Colonic mucosa (tissue), 4 donors: ENCODE measurements at regions not wholly inside any gene's neighbourhood (a gene's known extent, or its start where the extent isn't known, plus 50 kb on each side); places are given as distances from the start of the nearest gene placed in this dataset.
"Not testable (repeated sequence)": the region's sequence is repeated elsewhere in the genome, so short reads cannot be mapped to it uniquely, and the experiment has no call there.

Experiments
- DNase-seq: peaks from one replicate; pipeline ENCODE4 v3.0.0-alpha.2; 2020
- H3K27ac ChIP-seq: fragments of 200-600 bp; one replicate; pipeline ENCODE4 v1.8.0; 2021
- H3K27me3 ChIP-seq: fragments of 200-600 bp; one replicate; pipeline ENCODE4 v1.8.0; 2021
- H3K36me3 ChIP-seq: fragments of 200-600 bp; one replicate; pipeline ENCODE4 v1.8.0; 2021
- H3K4me1 ChIP-seq: fragments of 200-600 bp; one replicate; pipeline ENCODE4 v1.8.0; 2021; ENCODE audit warnings: mild to moderate bottlenecking
- H3K4me3 ChIP-seq: fragments of 200-600 bp; one replicate; pipeline ENCODE4 v1.8.0; 2021
- H3K9ac ChIP-seq, 2 donors: one replicate each; pipeline ENCODE4 v1.7.0; 2013; ENCODE audit warnings: control low read depth in 2 of 2, low read depth in 2 of 2, low read length in 2 of 2
- H3K9me3 ChIP-seq: fragments of 200-600 bp; one replicate; pipeline ENCODE4 v1.8.0; 2021
- CTCF ChIP-seq: fragments of 200-600 bp; IDR thresholded peaks from one replicate; pipeline ENCODE4 v1.8.0; 2022; ENCODE audit warnings: antibody characterized with exemption, mild to moderate bottlenecking
- intact Hi-C: fragments of 100-400 bp; cut with DNase I; formaldehyde crosslinking; loops from one replicate; pipeline ENCODE4 v1.14.1; 2022
- donor health status: healthy.
- donor health status: DM: no; HTN: no; CAD: no.
- donor health status: DM: no; HTN: no; CAD: no.

GRCh38 chr15:77905301-77905920 is 172.1 kb downstream of the TBC1D2B start:
- intact Hi-C loops = no loop called here
- DNase-seq = no peak

GRCh38 chr15:77904901-77905300 is 172.6 kb downstream of the TBC1D2B start:
- H3K27me3 ChIP-seq = no peaks in the 10 kb centered on the region

More at GRCh38 chr15:77905301-77905920, 172.1 kb downstream of the TBC1D2B start:
- Histone ChIP-seq H3K4me3 (no peak overlapping the region), H3K27me3 (no peaks in the 10 kb centered on the region), H3K9ac (no peak overlapping the region), H3K9me3 (no peaks in the 10 kb centered on the region), H3K27ac (no peak overlapping the region), H3K36me3 (no peaks in the 10 kb centered on the region), H3K4me1 (peaks cover 3% of the 10 kb centered on the region)
- TF ChIP-seq CTCF = no peak

GRCh38 chr15:77904436-77904821 is 173.1 kb downstream of the TBC1D2B start:
- no peak for TF ChIP-seq CTCF
- Histone ChIP-seq H3K27ac (no peak overlapping the region), H3K4me3 (no peak overlapping the region), H3K9me3 (no peaks in the 10 kb centered on the region), H3K4me1 (no peaks in the 10 kb centered on the region), H3K36me3 (no peaks in the 10 kb centered on the region), H3K9ac (no peak overlapping the region), H3K27me3 (no peaks in the 10 kb centered on the region)
- intact Hi-C loops = no loop called here
- DNase-seq = no peak

More at GRCh38 chr15:77904901-77905300, 172.6 kb downstream of the TBC1D2B start:
- intact Hi-C loops = no loop called here
- Histone ChIP-seq H3K9ac (no peak overlapping the region), H3K4me3 (no peak overlapping the region), H3K9me3 (no peaks in the 10 kb centered on the region), H3K36me3 (no peaks in the 10 kb centered on the region), H3K27ac (no peak overlapping the region), H3K4me1 (no peaks in the 10 kb centered on the region)
- no peak for DNase-seq
- TF ChIP-seq CTCF = no peak

GRCh38 chr15:77903761-77904435 is 173.6 kb downstream of the TBC1D2B start:
- H3K4me3 ChIP-seq, H3K27ac ChIP-seq, intact Hi-C loops, H3K27me3 ChIP-seq, H3K9ac ChIP-seq, H3K36me3 ChIP-seq, DNase-seq, H3K9me3 ChIP-seq, H3K4me1 ChIP-seq: not testable (repeated sequence)

- H3K27ac ChIP-seq, intact Hi-C loops, H3K4me3 ChIP-seq, H3K4me1 ChIP-seq, H3K36me3 ChIP-seq, H3K9ac ChIP-seq, H3K9me3 ChIP-seq, DNase-seq, H3K27me3 ChIP-seq: not testable (repeated sequence)
- TF ChIP-seq CTCF = peak; percentile 64
Measured at GRCh38 chr15:77902921-77903760, 174.4 kb downstream of the TBC1D2B start.
